Esophagus muscularis mucosa (tissue), 4 donors: ENCODE measurements at regions not wholly inside any gene's neighbourhood (a gene's known extent, or its start where the extent isn't known, plus 50 kb on each side); places are given as distances from the start of the nearest gene placed in this dataset.

Experiments used
- DNase-seq: peaks from one replicate; pipeline ENCODE4 v3.0.0-alpha.2; 2017; ENCODE audit errors: extremely low spot score
- H3K27ac ChIP-seq, 4 donors: fragments of 200-600 bp; sonication (generic); replicated peaks in 1 of 4; 1 replicate in 3 of 4; 2 replicates in 1 of 4; pipeline ENCODE4 v1.5.1; 2016 to 2019; ENCODE audit warnings: mild to moderate bottlenecking in 1 of 4
- H3K27me3 ChIP-seq, 4 donors: fragments of 200-600 bp; sonication (generic); one replicate each; pipeline versions ENCODE4 v1.5.1 to v1.6.0; 2016 to 2019
- H3K36me3 ChIP-seq, 4 donors: fragments of 200-600 bp; sonication (generic); one replicate each; pipeline ENCODE4 v1.5.1; 2016 to 2019
- H3K4me1 ChIP-seq, 4 donors: fragments of 200-600 bp; sonication (generic); one replicate each; pipeline ENCODE4 v1.5.1; 2016 to 2019
- H3K4me3 ChIP-seq, 4 donors: fragments of 200-600 bp; sonication (generic); 1 replicate in 2 of 4; 2 replicates in 2 of 4; pipeline ENCODE4 v1.5.1; 2016 to 2019; ENCODE audit warnings: mild to moderate bottlenecking in 4 of 4, moderate library complexity in 1 of 4
- H3K9me3 ChIP-seq, 4 donors: fragments of 200-600 bp; sonication (generic); 1 replicate in 3 of 4; 2 replicates in 1 of 4; pipeline ENCODE4 v1.5.1; 2016 to 2019
- CTCF ChIP-seq, 3 experiments: fragments of 200-600 bp in 2 of 3; fragments of 450-650 bp in 1 of 3; sonication (generic) in 2 of 3; IDR thresholded peaks; one replicate each; pipeline ENCODE4 v1.5.1; 2017 to 2019; ENCODE audit warnings: antibody characterized with exemption in 3 of 3, mild to moderate bottlenecking in 2 of 3, moderate library complexity in 1 of 3
- EP300 ChIP-seq: sonication (generic); formaldehyde crosslinking; IDR thresholded peaks from one replicate; pipeline ENCODE4 v1.6.1; 2017; ENCODE audit warnings: antibody characterized with exemption
- POLR2A ChIP-seq: fragments of 450-650 bp; IDR thresholded peaks from one replicate; pipeline ENCODE4 v1.6.1; 2017; ENCODE audit warnings: antibody characterized with exemption, moderate library complexity, mild to moderate bottlenecking, low read depth
- POLR2AphosphoS5 ChIP-seq, 2 donors: sonication (generic); formaldehyde crosslinking; IDR thresholded peaks; one replicate each; pipeline ENCODE4 v1.6.1; 2017; ENCODE audit warnings: antibody characterized with exemption in 2 of 2
- WGBS: methylation state at CpG from one replicate; pipeline ENCODE4 v1.1.5; 2018; 5-methylcytosine and 5-hydroxymethylcytosine counted together
- intact Hi-C: fragments of 100-400 bp; cut with DNase I; formaldehyde crosslinking; loops from one replicate; pipeline ENCODE4 v1.15.1; 2023

- TF ChIP-seq POLR2A (no peak), POLR2AphosphoS5 (IDR thresholded peaks at IDR 0.05) (no peak), CTCF (IDR thresholded peaks at IDR 0.05) (no peak), EP300 (no peak)
- intact Hi-C loops, result no loop called here
- Histone ChIP-seq H3K4me1 (no peaks in the 10 kb centered on the region), H3K27me3 (no peaks in the 10 kb centered on the region), H3K9me3 (no peaks in the 10 kb centered on the region), H3K27ac (no peak overlapping the region), H3K4me3 (no peak overlapping the region), H3K36me3 (no peaks in the 10 kb centered on the region)
- 73% methylated on average over 7 of the region's 7 CpGs for WGBS
- no peak for DNase-seq
These were observed 196.9 kb upstream of the PRICKLE2 start for GRCh38 chr3:64422192-64422591.

- intact Hi-C loops, result no loop called here
- H3K36me3 ChIP-seq, result no peaks in the 10 kb centered on the region
- H3K9me3 ChIP-seq, result no peaks in the 10 kb centered on the region
- WGBS, result 68% methylated on average over 4 of the region's 4 CpGs
- no peaks in the 10 kb centered on the region for H3K4me1 ChIP-seq
- DNase-seq, result no peak
- no peak overlapping the region for H3K27ac ChIP-seq
- no peak overlapping the region for H3K4me3 ChIP-seq
- H3K27me3 ChIP-seq, result no peaks in the 10 kb centered on the region
- TF ChIP-seq POLR2A, result no peak
- no peak for TF ChIP-seq CTCF (IDR thresholded peaks at IDR 0.05)
- no peak for TF ChIP-seq EP300
- no peak for TF ChIP-seq POLR2AphosphoS5 (IDR thresholded peaks at IDR 0.05)
These were observed 192.6 kb upstream of the PRICKLE2 start for GRCh38 chr3:64417816-64418215.

GRCh38 chr3:64414043-64414442 lies 188.8 kb upstream of the PRICKLE2 start:
- TF ChIP-seq EP300 (no peak), POLR2AphosphoS5 (IDR thresholded peaks at IDR 0.05) (no peak), CTCF (IDR thresholded peaks at IDR 0.05) (no peak), POLR2A (no peak)
- intact Hi-C loops, result no loop called here
- no peak overlapping the region for H3K4me3 ChIP-seq
- no peak overlapping the region for H3K27ac ChIP-seq
- no peak for DNase-seq
- no peaks in the 10 kb centered on the region for H3K9me3 ChIP-seq
- H3K4me1 ChIP-seq, result no peaks in the 10 kb centered on the region
- no peaks in the 10 kb centered on the region for H3K36me3 ChIP-seq
- 89% methylated on average over 7 of the region's 7 CpGs for WGBS
- H3K27me3 ChIP-seq, result no peaks in the 10 kb centered on the region

- no peak for TF ChIP-seq POLR2A
- TF ChIP-seq POLR2AphosphoS5 (IDR thresholded peaks at IDR 0.05), result no peak
- TF ChIP-seq CTCF (IDR thresholded peaks at IDR 0.05), result no peak
- no peak for TF ChIP-seq EP300
- Histone ChIP-seq H3K9me3 (no peaks in the 10 kb centered on the region), H3K27me3 (no peaks in the 10 kb centered on the region), H3K4me3 (no peak overlapping the region), H3K27ac (no peak overlapping the region), H3K4me1 (no peaks in the 10 kb centered on the region), H3K36me3 (no peaks in the 10 kb centered on the region)
- 76% methylated on average over 4 of the region's 4 CpGs for WGBS
- DNase-seq, result no peak
- intact Hi-C loops, result no loop called here
These were observed 185.8 kb upstream of the PRICKLE2 start for GRCh38 chr3:64411101-64411500.

- H3K27me3 ChIP-seq, result no peaks in the 10 kb centered on the region
- H3K4me3 ChIP-seq, result no peak overlapping the region
- H3K27ac ChIP-seq, result no peak overlapping the region
- intact Hi-C loops, result no loop called here
- 89% methylated on average over 6 of the region's 6 CpGs for WGBS
- H3K36me3 ChIP-seq, result no peaks in the 10 kb centered on the region
- no peaks in the 10 kb centered on the region for H3K9me3 ChIP-seq
- no peak for DNase-seq
- no peaks in the 10 kb centered on the region for H3K4me1 ChIP-seq
- TF ChIP-seq EP300 (no peak), POLR2AphosphoS5 (IDR thresholded peaks at IDR 0.05) (no peak), CTCF (IDR thresholded peaks at IDR 0.05) (no peak), POLR2A (no peak)
These were observed 185.0 kb upstream of the PRICKLE2 start for GRCh38 chr3:64410226-64410625.
